ENCODE measurements at regions not wholly inside any gene's neighbourhood (a gene's known extent, or its start where the extent isn't known, plus 50 kb on each side); places are given as distances from the start of the nearest gene placed in this dataset.

DNA sequence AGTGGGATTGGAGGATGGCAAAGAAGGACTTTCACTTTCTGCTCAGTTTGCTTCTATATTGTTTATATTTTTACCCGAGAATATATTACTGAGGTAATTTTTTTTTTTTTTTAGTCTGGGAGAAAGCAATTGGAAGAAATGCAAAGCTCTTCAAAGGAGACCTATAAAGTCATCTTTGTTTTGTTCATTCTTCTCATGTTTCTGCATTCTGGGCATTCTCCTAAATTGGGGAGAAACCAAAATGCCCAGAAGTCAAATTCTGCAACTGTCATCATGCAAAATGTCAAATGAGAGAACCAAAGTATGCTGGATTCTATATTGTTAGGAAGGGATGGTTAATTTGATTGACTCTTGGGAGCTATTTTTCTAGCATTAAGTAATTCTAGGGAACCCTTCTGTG, 168.3 kb upstream of the TSC22D2 start:
- H3K27ac ChIP-seq (replicated peaks in 1 of 4) = peak overlapping the region in 1 of 4 donors; percentile 1
- H3K4me3 ChIP-seq = no peak overlapping the region
- no peak for TF ChIP-seq POLR2A (IDR thresholded peaks at IDR 0.05; ENCODE audit: low read depth)
- TF ChIP-seq EP300 (IDR thresholded peaks at IDR 0.05) = no peak
- TF ChIP-seq, protein P1, sequence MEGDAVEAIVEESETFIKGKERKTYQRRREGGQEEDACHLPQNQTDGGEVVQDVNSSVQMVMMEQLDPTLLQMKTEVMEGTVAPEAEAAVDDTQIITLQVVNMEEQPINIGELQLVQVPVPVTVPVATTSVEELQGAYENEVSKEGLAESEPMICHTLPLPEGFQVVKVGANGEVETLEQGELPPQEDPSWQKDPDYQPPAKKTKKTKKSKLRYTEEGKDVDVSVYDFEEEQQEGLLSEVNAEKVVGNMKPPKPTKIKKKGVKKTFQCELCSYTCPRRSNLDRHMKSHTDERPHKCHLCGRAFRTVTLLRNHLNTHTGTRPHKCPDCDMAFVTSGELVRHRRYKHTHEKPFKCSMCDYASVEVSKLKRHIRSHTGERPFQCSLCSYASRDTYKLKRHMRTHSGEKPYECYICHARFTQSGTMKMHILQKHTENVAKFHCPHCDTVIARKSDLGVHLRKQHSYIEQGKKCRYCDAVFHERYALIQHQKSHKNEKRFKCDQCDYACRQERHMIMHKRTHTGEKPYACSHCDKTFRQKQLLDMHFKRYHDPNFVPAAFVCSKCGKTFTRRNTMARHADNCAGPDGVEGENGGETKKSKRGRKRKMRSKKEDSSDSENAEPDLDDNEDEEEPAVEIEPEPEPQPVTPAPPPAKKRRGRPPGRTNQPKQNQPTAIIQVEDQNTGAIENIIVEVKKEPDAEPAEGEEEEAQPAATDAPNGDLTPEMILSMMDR (IDR thresholded peaks at IDR 0.05) = no peak
- no peak for TF ChIP-seq POLR2AphosphoS5 (IDR thresholded peaks at IDR 0.05)
- H3K9me3 ChIP-seq = no peaks in the 10 kb centered on the region
- no peak for DNase-seq (ENCODE audit: extremely low spot score)
- H3K27me3 ChIP-seq = no peaks in the 10 kb centered on the region
- peaks cover 26 to 70% (median 62%) of the 10 kb centered on the region in 4 donors for H3K4me1 ChIP-seq
- WGBS = 24% methylated on average over 1 of the region's 1 CpG
- intact Hi-C loops (cut with DNase I) = loop anchor here (10.0 kb wide), 2 partner anchors 135 to 165 kb away; partner anchors contain the start of gene TSC22D2
- H3K36me3 ChIP-seq = no peaks in the 10 kb centered on the region

DNA sequence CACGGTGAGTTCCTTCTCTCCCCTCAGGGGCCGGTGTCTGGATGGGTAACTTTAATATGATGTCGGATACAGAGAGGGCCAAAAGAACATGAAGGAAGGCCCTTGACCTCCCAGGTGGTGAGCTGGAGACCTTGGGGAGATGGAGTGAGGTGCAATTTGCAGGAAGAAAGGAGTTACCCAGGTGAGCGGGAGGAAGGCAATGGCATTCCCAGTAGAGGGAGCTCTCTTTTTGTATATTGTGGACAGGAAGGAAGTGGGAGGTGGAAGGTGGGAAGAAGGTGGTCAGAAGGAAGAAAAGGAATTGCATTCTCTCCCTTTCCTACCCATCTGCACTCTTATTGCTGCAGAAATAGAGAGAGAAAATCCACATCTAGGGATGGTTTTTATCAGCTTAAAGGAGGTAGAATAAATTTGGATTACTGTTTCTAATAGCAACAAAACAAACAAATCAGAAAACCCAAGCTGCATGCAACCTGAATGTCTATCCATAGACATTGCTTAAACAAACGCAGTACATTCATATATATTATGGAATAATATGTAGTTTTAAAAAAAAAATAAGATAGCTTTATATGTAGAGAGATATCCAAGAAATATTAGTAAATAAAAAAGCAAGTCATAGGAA, 169.0 kb upstream of the TSC22D2 start:
- Histone ChIP-seq H3K36me3 (no peaks in the 10 kb centered on the region), H3K4me1 (peaks cover 26 to 71% (median 62%) of the 10 kb centered on the region in 4 donors), H3K27ac (replicated peaks in 1 of 4) (peak overlapping the region; percentile 74 to 77 (median 76)), H3K27me3 (no peaks in the 10 kb centered on the region), H3K4me3 (no peak overlapping the region), H3K9me3 (no peaks in the 10 kb centered on the region)
- WGBS = 72% methylated on average over 5 of the region's 5 CpGs
- no peak for DNase-seq (ENCODE audit: extremely low spot score)
- intact Hi-C loops (cut with DNase I) = loop anchor here (10.0 kb wide), 2 partner anchors 136 to 166 kb away; partner anchors contain the start of gene TSC22D2
- TF ChIP-seq, protein P1 (IDR thresholded peaks at IDR 0.05) = peak in 2 of 3 experiments; percentile 4 to 7
- TF ChIP-seq POLR2A (IDR thresholded peaks at IDR 0.05; ENCODE audit: low read depth) = no peak

DNA sequence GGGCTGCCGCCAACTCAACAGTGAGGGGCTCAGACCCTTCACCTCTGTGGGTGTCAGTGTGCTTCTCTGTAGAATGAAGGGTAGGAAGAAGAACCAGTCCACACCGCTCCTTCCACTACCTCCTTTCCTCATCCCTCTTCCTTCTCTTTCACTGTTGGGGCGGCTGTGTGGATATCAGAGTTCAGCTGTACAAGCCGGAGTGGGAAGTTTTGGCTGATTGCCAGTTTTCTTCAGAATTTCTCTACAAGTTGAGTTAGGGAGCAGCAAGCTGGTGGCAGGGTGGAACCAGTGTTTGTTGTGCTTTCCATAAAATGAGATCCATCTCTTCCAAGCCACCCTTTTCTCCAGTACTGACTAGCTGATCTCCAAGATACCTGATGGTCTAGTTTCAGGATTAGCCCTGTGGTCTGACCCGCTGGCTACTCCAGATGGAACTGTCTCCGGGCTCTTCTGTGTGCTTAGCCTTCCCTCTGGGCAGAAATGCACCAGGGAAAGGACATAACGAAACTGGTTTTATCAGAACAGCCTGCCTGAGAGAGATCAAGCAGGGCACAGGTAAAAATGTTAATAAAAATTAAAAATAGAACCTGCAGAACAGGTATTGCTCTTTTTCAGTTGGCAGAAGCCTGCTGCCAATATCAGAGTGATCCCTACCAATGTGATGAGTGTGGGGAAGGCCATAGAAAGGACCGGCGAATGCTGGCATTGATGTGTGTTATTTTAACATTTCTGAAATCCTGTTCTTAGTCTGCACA, 169.9 kb upstream of the TSC22D2 start:
- Histone ChIP-seq H3K9me3 (no peaks in the 10 kb centered on the region), H3K4me1 (peaks cover 34 to 80% (median 65%) of the 10 kb centered on the region in 4 donors), H3K27me3 (no peaks in the 10 kb centered on the region), H3K36me3 (no peaks in the 10 kb centered on the region), H3K27ac (replicated peaks in 1 of 4) (peak overlapping the region; percentile 74 to 77 (median 76)), H3K4me3 (no peak overlapping the region)
- intact Hi-C loops (cut with DNase I) = loop anchor here (10.0 kb wide), 2 partner anchors 137 to 167 kb away; partner anchors contain the start of gene TSC22D2
- TF ChIP-seq POLR2A (IDR thresholded peaks at IDR 0.05; ENCODE audit: low read depth) (no peak), EP300 (IDR thresholded peaks at IDR 0.05) (no peak), POLR2AphosphoS5 (IDR thresholded peaks at IDR 0.05) (no peak)
- TF ChIP-seq, protein P1 (IDR thresholded peaks at IDR 0.05) = no peak
- DNase-seq (ENCODE audit: extremely low spot score) = no peak
- 79% methylated on average over 9 of the region's 9 CpGs for WGBS

DNA sequence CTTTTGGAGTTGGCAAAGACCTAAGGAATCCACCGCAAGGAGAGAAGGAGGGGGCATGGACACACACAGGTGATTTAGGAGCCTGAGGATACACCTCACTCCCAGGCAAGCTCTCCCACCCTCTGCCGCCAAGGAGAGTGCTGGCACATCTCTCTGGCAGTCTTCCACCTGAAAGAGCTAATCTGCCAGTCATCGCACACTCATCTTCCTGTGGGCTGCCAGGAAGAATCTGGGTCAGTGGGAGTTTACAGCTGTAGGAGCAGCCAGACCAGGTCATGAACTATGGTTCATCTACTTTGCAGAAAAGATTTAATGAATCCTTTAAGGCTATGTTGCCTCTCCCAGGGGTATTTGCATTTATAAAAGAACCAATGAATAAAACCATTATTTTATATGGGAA, 170.6 kb upstream of the TSC22D2 start:
- intact Hi-C loops (cut with DNase I) = loop anchor here (10.0 kb wide), 2 partner anchors 137 to 167 kb away; partner anchors contain the start of gene TSC22D2
- Histone ChIP-seq H3K27me3 (no peaks in the 10 kb centered on the region), H3K4me1 (peaks cover 40 to 84% (median 67%) of the 10 kb centered on the region in 4 donors), H3K36me3 (no peaks in the 10 kb centered on the region), H3K4me3 (no peak overlapping the region), H3K27ac (replicated peaks in 1 of 4) (peak overlapping the region; percentile 74 to 77 (median 76)), H3K9me3 (no peaks in the 10 kb centered on the region)
- 33% methylated on average over 2 of the region's 3 CpGs for WGBS
- DNase-seq (ENCODE audit: extremely low spot score) = no peak
- TF ChIP-seq EP300 (IDR thresholded peaks at IDR 0.05) = no peak
- TF ChIP-seq POLR2AphosphoS5 (IDR thresholded peaks at IDR 0.05) = peak in 1 of 2 donors; percentile 50
